Left renal cortex interstitium (tissue), 4 donors: ENCODE measurements at regions not wholly inside any gene's neighbourhood (a gene's known extent, or its start where the extent isn't known, plus 50 kb on each side); places are given as distances from the start of the nearest gene placed in this dataset.

Experiments used
- DNase-seq, 4 donors: peaks; one replicate each; pipeline ENCODE4 v3.0.0-alpha.2; 2013; ENCODE audit warnings: low read depth in 4 of 4, low spot score in 2 of 4, missing footprints in 1 of 4

DNA sequence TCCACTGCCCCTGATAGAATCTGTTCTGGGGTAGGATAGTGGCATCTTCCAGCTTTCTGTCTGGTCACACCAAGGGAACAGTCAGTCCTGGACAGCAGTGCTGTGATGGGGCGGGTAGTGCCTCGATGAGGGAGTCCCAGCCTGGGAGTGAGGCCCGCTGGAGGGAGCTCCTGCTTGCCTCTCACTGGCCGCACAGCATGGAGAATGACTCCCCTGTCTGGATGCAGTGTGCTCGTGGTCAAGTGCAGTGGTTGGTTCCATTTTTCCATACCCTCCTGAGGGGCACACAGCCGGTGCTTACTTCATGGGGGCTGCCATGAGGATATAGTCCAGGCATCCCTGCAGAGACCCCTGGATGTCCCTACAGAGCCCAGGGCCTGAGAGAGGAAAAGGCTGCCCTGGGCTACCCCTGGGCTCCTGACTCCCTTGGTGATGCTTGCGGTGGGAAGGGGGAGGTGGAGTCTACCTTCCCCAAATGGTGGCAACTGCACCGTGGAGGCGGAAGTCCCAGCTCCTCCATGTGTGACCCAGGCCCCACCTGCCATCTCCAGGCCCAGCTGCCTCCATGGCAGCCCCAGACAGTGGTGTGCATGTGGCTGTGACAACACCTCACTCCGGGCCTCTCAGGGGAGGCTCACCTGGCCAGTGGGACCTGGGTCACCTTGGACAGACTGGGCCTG, 212.5 kb downstream of the GLI2 start:
- no peak for DNase-seq

DNA sequence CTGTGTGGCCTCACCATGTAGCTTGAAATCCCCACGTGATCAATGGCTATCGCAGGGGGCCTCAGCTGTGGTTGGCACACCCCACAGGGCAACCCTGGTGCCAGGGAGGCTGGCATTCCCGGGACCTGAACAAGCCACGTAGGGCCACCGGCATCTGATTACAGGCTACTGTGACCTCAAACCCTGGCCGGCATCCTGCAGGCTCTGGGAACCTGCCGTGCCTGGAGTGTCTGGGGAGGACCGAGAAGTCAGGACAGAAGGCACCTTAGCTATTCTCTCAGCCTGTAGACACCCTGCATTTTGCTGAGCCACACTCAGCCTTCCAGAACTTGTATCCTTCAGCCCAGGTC, 213.0 kb downstream of the GLI2 start:
- no peak for DNase-seq

DNA sequence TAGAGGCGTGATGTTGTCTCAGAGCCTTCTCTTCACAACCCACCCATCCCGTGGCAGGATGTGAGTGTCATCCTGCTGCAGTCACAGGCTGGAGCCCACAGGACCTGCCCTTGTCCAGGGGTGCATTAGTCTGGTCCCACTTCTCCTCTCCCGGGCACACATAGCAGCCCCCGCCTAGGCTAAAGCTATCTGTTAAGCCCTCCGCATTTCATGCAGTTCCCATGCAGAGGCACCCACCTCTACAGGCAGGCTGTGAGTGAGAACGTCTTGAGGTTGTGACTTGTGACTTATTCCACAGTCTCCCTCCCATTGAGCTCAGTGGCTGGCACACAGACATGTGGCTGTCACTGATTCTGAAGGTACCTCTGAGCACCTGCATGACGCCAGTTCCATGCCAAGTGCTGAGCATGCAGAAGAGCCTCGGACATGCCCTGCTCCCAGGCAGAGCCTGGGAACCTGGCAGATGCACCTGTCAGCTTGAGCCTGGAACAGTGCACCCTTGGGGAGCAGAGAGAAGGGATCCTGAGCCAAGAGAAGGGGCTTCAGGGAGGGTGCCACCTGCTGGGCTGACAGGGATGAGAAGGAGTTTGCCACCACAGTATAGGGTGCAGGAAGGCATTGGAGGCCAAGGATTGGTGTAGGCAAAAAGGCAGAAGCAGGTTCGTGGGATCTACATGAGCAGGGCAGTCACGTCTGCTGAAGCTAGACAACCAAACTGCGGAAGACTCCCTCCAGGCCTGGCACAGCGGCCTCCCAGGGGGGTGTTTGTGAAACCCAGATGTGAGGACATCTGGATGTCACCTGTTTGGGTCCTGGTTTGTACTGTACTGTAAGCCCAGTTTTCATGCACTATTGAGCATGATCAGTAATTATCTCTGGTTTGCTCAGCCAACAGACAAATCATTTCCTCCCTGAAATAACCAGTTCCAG, 213.6 kb downstream of the GLI2 start:
- DNase-seq: no peak

DNA sequence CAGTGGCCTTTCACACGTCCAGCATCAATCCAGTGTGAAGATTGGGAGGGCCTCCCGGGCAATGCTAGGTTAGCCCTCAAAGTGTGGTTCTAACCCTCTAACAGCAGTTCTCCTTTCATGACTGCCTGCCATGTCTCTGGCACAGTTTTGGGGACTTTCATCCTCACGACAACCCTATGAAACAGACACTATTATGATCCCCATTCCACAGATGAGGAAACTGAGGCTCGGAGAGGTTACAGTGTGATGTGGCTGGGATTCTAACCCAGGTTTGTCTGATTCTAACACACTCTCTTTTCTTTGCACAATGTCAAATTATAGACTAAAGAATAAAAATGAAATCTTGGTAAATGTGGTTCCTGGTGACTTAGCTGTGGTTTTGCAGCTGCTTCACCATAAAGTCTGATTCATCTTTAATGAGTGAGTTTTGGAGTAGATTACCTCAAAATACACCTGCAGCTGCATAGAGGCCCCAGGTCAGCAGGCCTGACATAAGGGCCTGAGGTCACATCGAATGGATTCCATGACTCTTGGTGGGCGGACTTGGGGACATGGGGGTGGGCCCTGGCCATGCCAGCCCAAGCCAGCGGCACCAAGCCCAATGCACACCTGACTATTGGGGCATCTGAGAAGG, 214.4 kb downstream of the GLI2 start:
- DNase-seq: no peak

DNA sequence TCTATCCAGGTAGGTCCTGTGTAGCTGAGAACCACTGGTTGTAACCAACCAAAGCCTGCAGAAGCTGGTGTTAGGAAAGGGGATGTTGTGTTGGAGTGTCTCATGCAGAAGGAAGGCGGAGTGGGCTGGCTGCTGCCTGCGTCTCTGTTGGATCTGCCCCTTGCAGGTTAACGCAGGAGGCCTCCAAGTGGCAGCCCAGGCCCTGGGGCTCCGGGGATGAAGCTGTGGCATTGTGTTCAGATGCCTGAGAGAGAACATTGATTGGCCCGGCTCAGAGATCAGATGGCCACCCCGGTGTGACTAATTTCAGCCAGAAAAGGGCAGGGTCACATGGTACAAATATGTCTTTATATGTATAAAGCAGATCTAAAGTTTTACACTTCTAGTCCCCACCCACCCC, 216.0 kb downstream of the GLI2 start:
- DNase-seq: no peak

DNA sequence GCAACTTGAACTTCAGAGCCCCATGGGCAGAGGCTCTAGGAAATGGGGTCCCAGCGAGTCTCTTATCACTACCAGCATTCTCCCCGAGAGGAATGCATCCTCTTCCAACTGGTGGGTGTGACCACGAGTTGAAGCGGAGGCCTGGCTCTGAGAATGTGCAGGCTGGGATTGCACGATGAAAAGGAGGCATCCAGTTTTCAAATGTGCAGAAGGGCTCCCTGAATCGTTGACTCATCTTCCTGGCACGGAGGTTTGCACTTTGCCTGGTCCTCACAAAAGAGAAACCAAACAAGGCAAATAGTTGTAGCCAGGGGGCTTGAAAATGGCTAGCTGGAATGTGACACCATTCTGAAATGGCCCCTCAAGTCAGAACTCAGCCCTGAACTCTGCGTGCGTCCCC, 216.7 kb downstream of the GLI2 start:
- no peak for DNase-seq

DNA sequence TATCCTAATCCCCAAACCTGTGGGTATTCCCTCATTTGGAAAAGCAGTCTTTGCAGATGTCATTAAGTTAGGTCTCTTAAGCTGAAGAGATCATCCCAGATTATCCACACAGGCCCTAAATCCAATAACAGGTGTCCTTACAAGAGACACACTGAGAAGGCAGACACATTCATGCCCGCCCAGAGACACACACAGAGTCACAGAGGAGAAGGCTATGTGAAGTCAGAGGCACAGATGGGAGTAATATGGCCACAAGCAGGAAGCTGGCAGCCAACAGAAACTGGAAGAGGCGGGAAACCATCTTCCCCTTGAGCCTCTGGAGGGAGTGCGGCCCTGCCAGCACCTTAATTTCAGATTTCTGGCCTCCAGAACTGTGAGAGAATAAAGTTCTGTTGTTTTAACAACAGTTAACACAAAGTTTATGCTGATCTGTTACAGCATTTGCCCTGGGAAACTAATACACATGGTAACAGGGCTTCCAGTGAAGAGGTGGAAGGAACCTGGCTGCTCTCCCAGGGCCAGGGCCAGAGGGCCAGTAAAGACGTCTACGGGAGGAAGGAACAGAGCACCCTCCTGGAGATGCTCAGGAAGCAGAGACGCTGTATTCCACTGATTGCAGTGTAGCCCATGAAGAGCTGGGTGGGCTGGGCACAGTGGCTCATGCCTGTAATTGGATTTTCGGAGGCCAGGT, 217.5 kb downstream of the GLI2 start:
- DNase-seq: no peak

DNA sequence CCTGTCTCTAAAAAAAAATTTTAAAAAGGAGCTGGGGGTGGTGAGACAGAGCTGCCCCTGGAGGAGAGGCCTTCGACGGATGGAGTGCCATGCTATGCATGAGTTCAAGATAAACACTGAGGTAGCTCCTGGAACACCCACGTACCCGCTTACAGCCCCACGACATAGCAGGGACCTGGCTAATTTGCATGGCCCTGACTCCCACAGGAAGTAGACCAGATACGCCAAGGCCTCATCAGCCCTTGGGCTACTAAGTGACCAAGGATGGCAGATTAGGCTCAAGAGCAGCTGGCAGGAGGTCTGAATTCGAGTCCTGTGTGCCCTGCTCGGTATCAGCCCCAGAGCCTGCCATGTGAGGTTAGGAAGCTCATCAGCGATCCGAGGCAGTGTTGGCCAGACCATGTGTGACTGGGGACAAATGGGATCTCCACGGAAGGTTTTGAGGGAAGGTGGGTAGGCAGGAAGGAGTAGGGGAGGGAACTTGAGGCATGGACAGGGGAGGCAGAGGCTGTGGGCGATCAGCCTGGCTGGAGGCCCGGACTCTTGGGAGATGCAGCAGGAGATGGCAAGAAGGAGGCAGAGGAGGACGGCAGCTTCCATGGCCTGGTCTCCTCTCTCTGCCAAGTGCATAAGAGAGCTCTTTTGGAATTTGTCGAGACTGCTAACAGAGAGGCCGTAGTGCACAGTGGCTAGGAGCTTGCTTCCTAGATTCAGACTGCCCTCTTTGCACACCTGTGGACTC, 218.3 kb downstream of the GLI2 start:
- no peak for DNase-seq

DNA sequence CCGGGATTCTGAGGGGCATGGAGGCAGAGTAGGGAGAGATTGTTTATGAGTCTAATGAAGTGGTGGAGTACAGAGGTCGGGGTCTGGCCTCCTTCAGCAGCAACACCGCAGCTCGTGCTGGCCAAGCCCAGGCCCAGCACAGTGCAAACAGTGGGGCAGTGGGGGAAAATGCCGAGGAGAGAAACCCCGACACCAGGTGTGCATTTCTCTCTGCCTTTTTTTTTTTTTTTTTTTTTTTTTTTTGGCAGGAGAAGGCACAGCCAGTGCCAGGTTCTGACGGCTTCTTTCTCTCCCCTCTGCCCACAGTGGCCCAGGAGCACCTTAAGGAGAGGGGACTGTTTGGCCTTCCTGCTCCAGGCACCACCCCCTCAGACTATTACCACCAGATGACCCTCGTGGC, 219.3 kb downstream of the GLI2 start:
- no peak for DNase-seq

DNA sequence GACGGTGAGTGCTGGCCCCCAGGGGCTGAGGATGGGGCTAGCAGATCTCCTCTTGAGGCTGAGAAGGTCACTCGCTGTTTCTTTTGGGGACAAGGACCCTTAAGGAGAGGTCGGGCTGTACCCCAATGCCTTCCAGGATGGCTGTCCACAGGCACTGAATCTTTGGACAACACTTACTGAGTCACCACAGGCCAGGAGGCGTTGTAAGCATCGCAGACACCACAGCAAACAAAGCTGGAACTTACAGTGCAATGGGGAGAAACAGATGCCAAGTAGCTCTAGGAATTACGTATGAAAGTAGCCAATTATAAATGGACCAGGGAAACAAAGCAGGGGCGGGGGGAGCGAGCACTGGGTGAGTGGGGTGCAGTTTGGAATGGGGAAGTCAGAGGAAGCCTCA, 219.8 kb downstream of the GLI2 start:
- no peak for DNase-seq

DNA sequence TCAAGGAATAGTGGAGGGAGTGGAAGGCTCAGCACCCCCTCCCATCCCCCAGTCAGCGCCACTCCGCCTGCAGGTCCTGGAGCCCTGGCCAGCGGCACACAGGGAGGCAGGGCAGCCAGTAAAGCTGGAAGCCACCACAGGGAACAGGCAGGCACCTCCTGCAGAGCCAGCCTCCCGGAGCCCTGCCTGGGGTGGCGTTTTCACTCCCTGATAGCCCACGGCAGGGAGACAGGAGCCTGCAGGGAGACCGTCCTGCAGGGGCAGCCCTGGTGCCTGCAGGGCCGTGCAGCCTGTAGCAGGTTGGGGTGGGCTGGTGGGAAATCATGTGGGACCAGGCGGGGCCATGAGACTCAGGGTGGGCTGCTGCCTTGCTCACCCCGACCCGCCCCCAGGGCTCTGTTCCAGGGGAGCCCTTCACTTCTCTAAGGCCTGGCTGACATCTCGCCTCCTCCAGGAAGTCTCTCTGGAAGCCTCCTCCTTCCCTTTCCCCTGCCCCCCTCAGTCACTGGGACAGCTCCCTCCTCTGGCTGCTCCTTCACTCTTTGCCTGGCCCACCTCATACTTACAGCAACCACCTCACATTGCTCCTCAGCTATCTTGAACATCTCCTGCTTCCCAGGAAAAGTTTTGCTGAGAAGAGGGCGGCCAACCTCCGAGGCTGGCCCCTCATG, 221.0 kb downstream of the GLI2 start:
- DNase-seq: no peak

DNA sequence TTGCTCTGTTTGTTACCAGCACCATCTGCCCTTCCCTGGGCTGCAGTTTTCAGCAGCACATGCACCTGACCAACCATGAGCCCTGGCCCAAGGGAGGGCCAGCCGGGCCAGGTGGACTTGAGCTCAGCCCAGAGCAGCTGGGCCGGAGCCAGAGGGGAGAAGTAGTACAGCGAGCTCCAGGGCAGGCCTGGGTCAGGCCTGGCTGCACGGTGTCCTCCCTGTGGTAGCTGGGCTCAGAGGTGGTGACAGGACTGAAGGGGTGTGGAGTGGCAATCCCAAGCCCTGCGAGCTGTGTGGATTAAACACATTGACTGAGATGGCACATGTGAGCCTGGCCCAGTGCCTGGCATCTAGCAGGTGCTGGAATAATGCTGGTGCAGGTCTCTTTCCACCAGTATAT, 222.2 kb downstream of the GLI2 start:
- no peak for DNase-seq

DNA sequence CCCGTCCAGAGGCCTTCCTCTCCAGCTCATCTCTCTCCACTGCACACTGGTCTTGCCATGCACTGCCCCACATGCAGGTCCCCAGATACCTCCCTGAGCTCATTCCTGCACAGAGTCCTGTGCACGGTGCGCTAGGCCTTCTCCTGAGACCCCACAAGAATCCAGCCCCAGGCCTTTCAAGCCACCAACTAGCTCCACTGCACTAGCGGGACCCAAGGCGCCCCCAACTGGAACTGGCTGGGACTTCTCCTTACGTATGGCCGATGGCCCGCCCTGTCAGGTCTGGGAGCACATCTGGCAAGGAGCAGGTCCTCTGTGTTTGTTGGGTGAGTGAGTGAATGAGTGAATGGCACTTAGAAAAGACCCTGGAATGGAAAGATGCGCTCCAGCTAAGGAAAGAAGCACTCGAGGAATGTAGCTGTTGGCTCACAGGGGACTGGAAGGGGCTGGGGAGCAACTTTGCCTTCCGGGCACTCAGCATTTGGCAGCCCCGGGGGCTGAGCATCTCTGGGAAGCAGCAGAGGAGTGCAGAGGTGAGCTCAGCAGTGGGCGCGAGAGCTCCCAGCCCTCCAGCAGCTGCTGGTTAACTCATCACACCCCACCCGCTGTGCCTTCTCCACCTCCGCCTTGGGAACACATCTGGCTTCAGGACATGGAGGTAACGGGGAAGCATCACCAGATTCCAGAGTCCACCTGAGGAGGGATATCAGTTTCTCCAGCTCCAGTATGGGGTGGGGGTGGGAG, 223.1 kb downstream of the GLI2 start:
- no peak for DNase-seq

DNA sequence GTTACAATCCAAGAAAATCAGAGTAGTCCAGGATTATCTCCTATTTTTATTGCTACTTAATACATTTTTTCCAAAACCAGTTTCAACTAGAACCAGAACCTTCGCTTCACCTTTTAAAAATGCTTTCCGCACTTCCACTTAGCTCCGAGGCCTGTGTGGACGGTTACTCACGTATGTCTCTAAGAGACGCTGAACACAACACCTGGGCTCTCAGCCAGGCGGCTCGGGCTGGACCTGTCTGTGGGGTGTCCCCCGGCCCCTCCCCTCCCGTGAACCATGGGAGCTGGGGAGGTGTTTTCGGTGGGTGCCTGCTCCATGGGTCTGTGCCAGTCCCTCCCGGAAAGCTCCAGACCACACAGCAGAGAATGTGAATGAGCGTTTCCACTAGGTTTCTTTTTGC, 223.8 kb downstream of the GLI2 start:
- DNase-seq: no peak

DNA sequence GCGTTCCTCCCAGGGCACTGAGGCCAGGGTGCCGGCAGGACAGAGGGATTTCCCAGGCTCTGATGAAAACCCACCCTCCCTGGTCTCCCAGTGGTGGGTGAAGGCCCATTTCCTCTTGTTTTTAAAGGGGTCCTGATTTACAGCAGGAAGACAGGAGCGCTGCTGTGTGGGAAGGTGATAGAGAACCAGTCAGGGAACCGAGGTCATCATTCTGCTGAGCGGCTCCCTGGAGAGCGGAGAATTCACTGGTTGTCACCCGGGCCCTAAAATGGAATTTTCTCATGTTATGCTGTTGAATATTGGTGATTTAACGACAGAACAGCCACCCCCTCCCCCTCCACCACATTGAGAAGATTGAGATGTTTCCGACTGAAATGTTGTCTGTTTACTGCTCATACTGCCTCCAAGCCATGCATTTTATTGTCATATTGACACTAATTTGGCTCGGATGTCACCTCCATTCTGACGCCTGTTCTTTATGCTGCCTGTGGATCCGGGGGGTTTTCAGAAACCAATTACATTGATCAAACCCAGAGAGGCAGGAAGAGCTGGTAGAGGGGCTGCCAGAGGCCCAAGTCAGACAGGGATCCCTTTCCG, 225.2 kb downstream of the GLI2 start:
- no peak for DNase-seq

DNA sequence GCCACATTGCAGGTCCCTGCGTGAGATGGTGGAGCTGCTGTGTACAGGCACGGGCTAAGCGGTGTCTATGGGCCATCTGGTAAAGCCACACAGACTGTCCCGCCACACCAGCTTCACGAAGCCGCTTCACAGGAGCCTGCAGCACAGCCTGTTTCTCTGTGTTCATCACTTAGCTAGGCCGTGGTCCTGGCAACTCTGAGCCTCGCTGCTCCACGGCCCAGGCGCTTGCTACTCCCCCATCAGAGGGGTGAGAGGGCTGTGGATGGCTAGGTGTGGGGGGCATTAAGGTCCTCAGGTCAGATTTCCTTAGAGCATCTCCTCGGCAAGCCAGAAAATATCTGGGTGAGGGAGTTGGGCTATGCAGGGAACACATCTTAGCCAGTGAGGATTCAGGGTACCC, 225.7 kb downstream of the GLI2 start:
- DNase-seq: no peak

DNA sequence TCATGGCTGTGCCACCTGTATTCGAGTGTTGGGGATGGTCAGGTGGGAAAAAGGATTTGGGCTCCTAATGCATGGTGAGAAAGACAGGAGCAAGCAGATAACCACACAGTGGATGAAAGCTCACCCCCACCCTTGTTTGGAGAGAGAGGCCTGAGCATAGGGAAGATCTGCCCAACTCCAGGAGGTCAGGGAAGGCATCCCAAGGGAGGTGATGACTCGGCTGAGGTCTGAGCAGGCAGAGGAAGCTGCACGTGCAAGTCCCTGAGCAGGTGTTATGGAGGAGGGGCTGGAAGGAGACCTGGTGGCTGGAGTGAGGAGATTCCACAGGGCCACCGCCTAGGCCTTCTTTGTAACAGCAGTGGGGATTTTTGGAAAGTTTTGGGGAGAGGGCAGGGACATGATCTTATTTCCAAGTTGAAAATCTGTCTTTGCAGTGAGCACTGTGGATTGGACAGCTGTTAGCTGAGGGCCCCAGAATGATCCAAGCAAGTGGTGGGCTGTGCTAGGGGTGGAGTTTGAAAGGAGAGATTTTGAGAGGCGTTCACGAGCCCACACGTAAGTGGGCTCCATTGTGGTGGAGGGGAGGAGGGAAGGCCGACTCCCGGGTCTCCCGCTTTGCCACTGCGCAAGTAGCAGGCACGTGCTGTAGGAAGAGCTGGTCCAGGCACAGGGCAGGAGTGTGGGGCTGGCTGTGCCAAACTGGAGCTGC, 228.5 kb downstream of the GLI2 start:
- no peak for DNase-seq

DNA sequence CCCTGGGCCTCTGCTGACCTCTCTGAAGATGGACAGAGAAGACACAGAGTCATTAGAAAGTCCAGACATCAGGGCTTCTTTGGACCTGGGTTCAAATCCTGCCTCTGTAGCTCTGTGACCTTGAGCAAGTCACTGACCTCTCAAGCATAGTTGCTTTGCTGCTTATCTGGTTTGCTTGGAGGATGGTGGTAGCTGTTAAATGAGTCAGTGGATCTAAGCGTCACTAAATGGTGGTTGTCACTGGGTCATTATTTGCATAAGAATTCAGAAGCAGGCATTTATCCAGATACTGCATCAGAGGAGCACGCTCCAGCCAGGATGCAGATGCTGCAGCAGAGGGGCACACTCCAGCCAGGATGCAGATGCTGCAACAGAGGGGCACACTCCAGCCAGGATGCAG, 229.2 kb downstream of the GLI2 start:
- DNase-seq: no peak
